NB4 (cell line): ENCODE measurements at regions not wholly inside any gene's neighbourhood (a gene's known extent, or its start where the extent isn't known, plus 50 kb on each side); places are given as distances from the start of the nearest gene placed in this dataset.

Experiments
- MAX ChIP-seq: IDR thresholded peaks from 2 replicates; pipeline ENCODE4 v1.6.1; 2011; ENCODE audit warnings: low read depth, low read length
- MYC ChIP-seq: IDR thresholded peaks from 2 replicates; pipeline ENCODE4 v1.6.1; 2011; ENCODE audit warnings: low read depth, low read length
- POLR2A ChIP-seq: IDR thresholded peaks from 2 replicates; pipeline ENCODE4 v1.6.1; 2011; ENCODE audit warnings: mild to moderate bottlenecking; ENCODE audit not compliant: insufficient read length; ENCODE audit errors: extremely low read depth
- TF ChIP-seq, protein P1 (sequence below): IDR thresholded peaks from one replicate; pipeline ENCODE4 v1.5.1; 2012; ENCODE audit warnings: low read depth, low read length

GRCh38 chr14:51341338-51341737 lies 101.3 kb downstream of the TMX1 start:
- TF ChIP-seq, protein P1, sequence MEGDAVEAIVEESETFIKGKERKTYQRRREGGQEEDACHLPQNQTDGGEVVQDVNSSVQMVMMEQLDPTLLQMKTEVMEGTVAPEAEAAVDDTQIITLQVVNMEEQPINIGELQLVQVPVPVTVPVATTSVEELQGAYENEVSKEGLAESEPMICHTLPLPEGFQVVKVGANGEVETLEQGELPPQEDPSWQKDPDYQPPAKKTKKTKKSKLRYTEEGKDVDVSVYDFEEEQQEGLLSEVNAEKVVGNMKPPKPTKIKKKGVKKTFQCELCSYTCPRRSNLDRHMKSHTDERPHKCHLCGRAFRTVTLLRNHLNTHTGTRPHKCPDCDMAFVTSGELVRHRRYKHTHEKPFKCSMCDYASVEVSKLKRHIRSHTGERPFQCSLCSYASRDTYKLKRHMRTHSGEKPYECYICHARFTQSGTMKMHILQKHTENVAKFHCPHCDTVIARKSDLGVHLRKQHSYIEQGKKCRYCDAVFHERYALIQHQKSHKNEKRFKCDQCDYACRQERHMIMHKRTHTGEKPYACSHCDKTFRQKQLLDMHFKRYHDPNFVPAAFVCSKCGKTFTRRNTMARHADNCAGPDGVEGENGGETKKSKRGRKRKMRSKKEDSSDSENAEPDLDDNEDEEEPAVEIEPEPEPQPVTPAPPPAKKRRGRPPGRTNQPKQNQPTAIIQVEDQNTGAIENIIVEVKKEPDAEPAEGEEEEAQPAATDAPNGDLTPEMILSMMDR, result no peak
- TF ChIP-seq POLR2A (no peak), MAX (no peak), MYC (no peak)
